IMR-90 (cell line): ENCODE measurements at regions not wholly inside any gene's neighbourhood (a gene's known extent, or its start where the extent isn't known, plus 50 kb on each side); places are given as distances from the start of the nearest gene placed in this dataset.

Experiments
- ATAC-seq: fragments of 200-7000 bp; cut with Tn5 transposase; 2 replicates; pipeline ENCODE4 v1.9.1; 2020; ENCODE audit warnings: low read depth, mild to moderate bottlenecking, moderate library complexity
- BruUV-seq: library from RNA; stranded (reverse); fragments of 400-500 nt; replicated peaks from 2 replicates; lab custom pipeline; 2021; lab: Mats Ljungman, UMichigan
- CTCF ChIA-PET: fragments of 300-600 bp; formaldehyde crosslinking; extraction: SDS; loops from one replicate; lab custom pipeline; 2021; ENCODE audit warnings: antibody characterized with exemption; lab: Yijun Ruan, JAX
- POLR2A ChIA-PET: fragments of 300-600 bp; sonication (Branson Sonifier 250); formaldehyde crosslinking; loops from one replicate; lab custom pipeline; 2022; ENCODE audit warnings: antibody characterized with exemption; ENCODE audit not compliant: unreplicated experiment; lab: Charles Lee
- DNase-seq: peaks from one replicate; pipeline ENCODE4 v3.0.0; 2013
- H2AFZ ChIP-seq: replicated peaks from 2 replicates; pipeline ENCODE3; 2013; ENCODE audit warnings: low read length, mild to moderate bottlenecking; ENCODE audit not compliant: poor library complexity
- H2AK5ac ChIP-seq: 2 replicates; pipeline ENCODE4 v1.6.1; 2013; ENCODE audit warnings: low read depth, low read length, inconsistent platforms
- H2AK9ac ChIP-seq: replicated peaks from 2 replicates; pipeline ENCODE3; 2013; ENCODE audit warnings: mild to moderate bottlenecking, low read depth, low read length, moderate library complexity; ENCODE audit not compliant: poor library complexity
- H2BK120ac ChIP-seq: 2 replicates; pipeline ENCODE4 v1.6.1; 2013; ENCODE audit warnings: low read depth, low read length, inconsistent platforms
- H2BK15ac ChIP-seq: 3 replicates; pipeline ENCODE4 v1.6.1; 2013; ENCODE audit warnings: low read depth, low read length, inconsistent platforms
- H2BK20ac ChIP-seq: 2 replicates; pipeline ENCODE4 v1.6.1; 2013; ENCODE audit warnings: low read depth, mild to moderate bottlenecking, inconsistent platforms, low read length, moderate library complexity
- H2BK5ac ChIP-seq: 2 replicates; pipeline ENCODE4 v1.6.1; 2013; ENCODE audit warnings: mild to moderate bottlenecking, low read depth, low read length, inconsistent platforms; ENCODE audit not compliant: poor library complexity, severe bottlenecking
- H3K14ac ChIP-seq: replicated peaks from 2 replicates; pipeline ENCODE4 v1.6.1; 2013; ENCODE audit warnings: low read depth, low read length, inconsistent platforms
- H3K18ac ChIP-seq: 2 replicates; pipeline ENCODE4 v1.6.1; 2013; ENCODE audit warnings: low read depth, low read length, control low read depth
- H3K23ac ChIP-seq: 2 replicates; pipeline ENCODE4 v1.6.1; 2013; ENCODE audit warnings: low read depth, low read length, inconsistent platforms
- H3K27ac ChIP-seq: 2 replicates; pipeline ENCODE4 v1.5.1; 2013; ENCODE audit warnings: mild to moderate bottlenecking, control low read depth, low read length; ENCODE audit not compliant: insufficient read depth
- H3K27me3 ChIP-seq: 2 replicates; pipeline ENCODE4 v1.6.1; 2013; ENCODE audit warnings: low read length; ENCODE audit not compliant: control insufficient read depth, insufficient read depth
- H3K36me3 ChIP-seq: 2 replicates; pipeline ENCODE4 v1.6.1; 2013; ENCODE audit warnings: low read length, mixed read lengths; ENCODE audit not compliant: control insufficient read depth, insufficient read depth
- H3K4ac ChIP-seq: 2 replicates; pipeline ENCODE4 v1.6.1; 2013; ENCODE audit warnings: low read depth, low read length, inconsistent platforms
- H3K4me1 ChIP-seq: 2 replicates; pipeline ENCODE4 v1.6.1; 2013; ENCODE audit warnings: low read length, mixed read lengths; ENCODE audit not compliant: control insufficient read depth, insufficient read depth
- H3K4me2 ChIP-seq: 2 replicates; pipeline ENCODE4 v1.6.1; 2013; ENCODE audit warnings: low read depth, mild to moderate bottlenecking, control low read depth, low read length, moderate library complexity
- H3K4me3 ChIP-seq: 2 replicates; pipeline ENCODE4 v1.5.1; 2013; ENCODE audit warnings: low read depth, mild to moderate bottlenecking, control low read depth, low read length, moderate library complexity; ENCODE audit not compliant: insufficient read depth
- H3K56ac ChIP-seq: 2 replicates; pipeline ENCODE4 v1.6.1; 2013; ENCODE audit warnings: low read length, inconsistent platforms; ENCODE audit not compliant: insufficient read depth; ENCODE audit errors: extremely low read depth
- H3K79me1 ChIP-seq, 2 experiments: 2 replicates each; pipeline ENCODE4 v1.6.1; 2013; ENCODE audit warnings: low read length in 2 of 2, inconsistent platforms in 1 of 2, low read depth in 1 of 2
- H3K9ac ChIP-seq: 2 replicates; pipeline ENCODE4 v1.6.1; 2013; ENCODE audit warnings: low read depth, low read length, control low read depth
- H3K9me1 ChIP-seq: 2 replicates; pipeline ENCODE4 v1.6.1; 2013; ENCODE audit warnings: low read length, inconsistent platforms; ENCODE audit not compliant: insufficient read depth
- H3K9me3 ChIP-seq: 2 replicates; pipeline ENCODE4 v1.6.1; 2013; ENCODE audit warnings: low read length; ENCODE audit not compliant: control insufficient read depth, insufficient read depth
- H4K20me1 ChIP-seq: 2 replicates; pipeline ENCODE4 v1.6.1; 2013; ENCODE audit warnings: low read length, inconsistent platforms; ENCODE audit not compliant: insufficient read depth
- H4K5ac ChIP-seq: 2 replicates; pipeline ENCODE4 v1.6.1; 2013; ENCODE audit warnings: mild to moderate bottlenecking, low read depth, low read length, control low read depth
- H4K8ac ChIP-seq, 2 experiments: 2 replicates each; pipeline ENCODE4 v1.6.1; 2013; ENCODE audit warnings: low read depth in 2 of 2, low read length in 2 of 2, control low read depth in 1 of 2, inconsistent platforms in 1 of 2
- H4K91ac ChIP-seq: 2 replicates; pipeline ENCODE4 v1.6.1; 2013; ENCODE audit warnings: low read depth, low read length, inconsistent platforms; ENCODE audit not compliant: insufficient read depth
- BHLHE40 ChIP-seq: fragments of 150-350 bp; IDR thresholded peaks from 2 replicates; pipeline ENCODE4 v1.6.1; 2016; ENCODE audit warnings: mild to moderate bottlenecking, low read depth, low read length
- CEBPB ChIP-seq: IDR thresholded peaks from 2 replicates; pipeline ENCODE4 v1.6.1; 2012; ENCODE audit warnings: low read depth, low read length, improper control_type of control experiment
- CHD1 ChIP-seq: IDR thresholded peaks from 2 replicates; pipeline ENCODE4 v1.6.1; 2012; ENCODE audit warnings: low read depth, low read length, improper control_type of control experiment
- ELK1 ChIP-seq: fragments of 150-350 bp; IDR thresholded peaks from 2 replicates; pipeline ENCODE4 v1.6.1; 2016; ENCODE audit warnings: low read depth, mild to moderate bottlenecking, low read length, moderate library complexity, borderline replicate concordance
- FOS ChIP-seq: fragments of 150-350 bp; IDR thresholded peaks from 2 replicates; pipeline ENCODE4 v1.6.1; 2016; ENCODE audit warnings: low read depth, low read length
- MAFK ChIP-seq: IDR thresholded peaks from 2 replicates; pipeline ENCODE4 v1.6.1; 2012; ENCODE audit warnings: low read depth, low read length, improper control_type of control experiment
- MAZ ChIP-seq: IDR thresholded peaks from 2 replicates; pipeline ENCODE4 v1.6.1; 2012; ENCODE audit warnings: low read depth, mild to moderate bottlenecking, low read length, improper control_type of control experiment, moderate library complexity, borderline replicate concordance
- MXI1 ChIP-seq: IDR thresholded peaks from 2 replicates; pipeline ENCODE4 v1.6.1; 2012; ENCODE audit warnings: low read depth, mild to moderate bottlenecking, low read length, moderate library complexity, borderline replicate concordance
- NFE2L2 ChIP-seq: fragments of 150-350 bp; IDR thresholded peaks from 2 replicates; pipeline ENCODE4 v1.6.1; 2016; ENCODE audit warnings: low read depth, mild to moderate bottlenecking, low read length
- POLR2A ChIP-seq: IDR thresholded peaks from 2 replicates; pipeline ENCODE4 v1.6.1; 2012; ENCODE audit warnings: mild to moderate bottlenecking, low read depth, low read length
- RAD21 ChIP-seq: IDR thresholded peaks from 2 replicates; pipeline ENCODE4 v1.6.1; 2012; ENCODE audit warnings: low read length, improper control_type of control experiment
- RCOR1 ChIP-seq: IDR thresholded peaks from 2 replicates; pipeline ENCODE4 v1.6.1; 2012; ENCODE audit warnings: mild to moderate bottlenecking, low read length, improper control_type of control experiment; ENCODE audit not compliant: insufficient replicate concordance
- RFX5 ChIP-seq: IDR thresholded peaks from 2 replicates; pipeline ENCODE4 v1.8.0; 2012; ENCODE audit warnings: low read depth, mild to moderate bottlenecking, low read length, moderate library complexity
- SMC3 ChIP-seq: fragments of 150-350 bp; IDR thresholded peaks from 2 replicates; pipeline ENCODE4 v1.6.1; 2016; ENCODE audit warnings: low read depth, mild to moderate bottlenecking, antibody characterized with exemption, low read length, moderate library complexity
- USF2 ChIP-seq: fragments of 150-350 bp; IDR thresholded peaks from 2 replicates; pipeline ENCODE4 v1.6.1; 2017; ENCODE audit warnings: mild to moderate bottlenecking, antibody characterized with exemption, low read length, low read depth
- dilution Hi-C: fragments of 300-500 bp; cut with HindIII; formaldehyde crosslinking; loops from one replicate; pipeline ENCODE4 v1.14.3; 2018; ENCODE audit warnings: low sequenced_read_pairs; ENCODE audit not compliant: unreplicated experiment
- in situ Hi-C: fragments of 300-500 bp; cut with MboI; formaldehyde crosslinking; loops from 3 replicates; pipeline ENCODE4 v1.14.3; 2019; ENCODE audit warnings: low sequenced_read_pairs, inconsistent platforms, mixed read lengths
- intact Hi-C: fragments of 100-400 bp; cut with micrococcal nuclease; formaldehyde crosslinking; loops from 2 replicates; pipeline ENCODE4 v1.10.0; 2022
- TF ChIP-seq, protein P1 (sequence below): conservative IDR thresholded peaks from 2 replicates; pipeline ENCODE4 v1.5.1; 2012; ENCODE audit warnings: mild to moderate bottlenecking, low read depth, low read length, improper control_type of control experiment

- Histone ChIP-seq H4K5ac (no peak overlapping the region), H3K4me1 (no peaks in the 10 kb centered on the region), H3K4me3 (no peak overlapping the region), H2AK5ac (no peak overlapping the region), H3K4me2 (no peak overlapping the region), H3K23ac (no peak overlapping the region), H3K56ac (no peak overlapping the region), H2BK20ac (no peak overlapping the region), H2AFZ (no peak overlapping the region), H4K91ac (no peak overlapping the region), H3K27me3 (no peaks in the 10 kb centered on the region), H3K9me3 (no peaks in the 10 kb centered on the region), H2AK9ac (no peak overlapping the region), H3K36me3 (no peaks in the 10 kb centered on the region), H2BK15ac (no peak overlapping the region), H3K79me1 (no peaks in the 10 kb centered on the region), H2BK5ac (no peak overlapping the region), H3K4ac (no peak overlapping the region), H3K14ac (no peak overlapping the region), H3K9me1 (no peaks in the 10 kb centered on the region), H2BK120ac (no peak overlapping the region), H3K27ac (no peak overlapping the region), H3K9ac (no peak overlapping the region), H4K20me1 (no peaks in the 10 kb centered on the region), H3K18ac (no peak overlapping the region), H4K8ac (no peak overlapping the region)
- DNase-seq (no peak), ATAC-seq (no peak)
- ChIA-PET CTCF (no interaction called here), POLR2A (no interaction called here)
- TF ChIP-seq NFE2L2: no peak
- no peak for TF ChIP-seq MXI1
- no peak for TF ChIP-seq CHD1
- no peak for TF ChIP-seq ELK1
- TF ChIP-seq CEBPB: no peak
- TF ChIP-seq MAFK: no peak
- no peak for TF ChIP-seq POLR2A
- no peak for TF ChIP-seq FOS
- no peak for TF ChIP-seq MAZ
- no peak for TF ChIP-seq RAD21
- no peak for TF ChIP-seq USF2
- TF ChIP-seq SMC3: no peak
- TF ChIP-seq RCOR1: no peak
- no peak for TF ChIP-seq RFX5
- no peak for TF ChIP-seq BHLHE40
- TF ChIP-seq, protein P1, sequence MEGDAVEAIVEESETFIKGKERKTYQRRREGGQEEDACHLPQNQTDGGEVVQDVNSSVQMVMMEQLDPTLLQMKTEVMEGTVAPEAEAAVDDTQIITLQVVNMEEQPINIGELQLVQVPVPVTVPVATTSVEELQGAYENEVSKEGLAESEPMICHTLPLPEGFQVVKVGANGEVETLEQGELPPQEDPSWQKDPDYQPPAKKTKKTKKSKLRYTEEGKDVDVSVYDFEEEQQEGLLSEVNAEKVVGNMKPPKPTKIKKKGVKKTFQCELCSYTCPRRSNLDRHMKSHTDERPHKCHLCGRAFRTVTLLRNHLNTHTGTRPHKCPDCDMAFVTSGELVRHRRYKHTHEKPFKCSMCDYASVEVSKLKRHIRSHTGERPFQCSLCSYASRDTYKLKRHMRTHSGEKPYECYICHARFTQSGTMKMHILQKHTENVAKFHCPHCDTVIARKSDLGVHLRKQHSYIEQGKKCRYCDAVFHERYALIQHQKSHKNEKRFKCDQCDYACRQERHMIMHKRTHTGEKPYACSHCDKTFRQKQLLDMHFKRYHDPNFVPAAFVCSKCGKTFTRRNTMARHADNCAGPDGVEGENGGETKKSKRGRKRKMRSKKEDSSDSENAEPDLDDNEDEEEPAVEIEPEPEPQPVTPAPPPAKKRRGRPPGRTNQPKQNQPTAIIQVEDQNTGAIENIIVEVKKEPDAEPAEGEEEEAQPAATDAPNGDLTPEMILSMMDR: no peak
- in situ Hi-C loops: no loop called here
- no TSS peak for BruUV-seq
- intact Hi-C loops: no loop called here
- dilution Hi-C loops: no loop called here
These were observed 183.8 kb downstream of the FBXO8 start for GRCh38 chr4:174099712-174100111.
